Gastroesophageal sphincter (tissue), 3 donors: ENCODE measurements at regions not wholly inside any gene's neighbourhood (a gene's known extent, or its start where the extent isn't known, plus 50 kb on each side); places are given as distances from the start of the nearest gene placed in this dataset.

Experiments used
- CTCF ChIP-seq, 4 experiments: fragments of 200-600 bp in 2 of 4; fragments of 450-650 bp in 2 of 4; sonication (generic) in 1 of 4; IDR thresholded peaks; one replicate each; pipeline ENCODE4 v1.5.1; 2017 to 2019; ENCODE audit warnings: antibody characterized with exemption in 4 of 4, mild to moderate bottlenecking in 2 of 4, moderate library complexity in 2 of 4
- EP300 ChIP-seq: sonication (generic); formaldehyde crosslinking; IDR thresholded peaks from one replicate; pipeline ENCODE4 v1.6.1; 2017; ENCODE audit warnings: antibody characterized with exemption, mild to moderate bottlenecking
- POLR2A ChIP-seq, 2 donors: fragments of 450-650 bp; IDR thresholded peaks; one replicate each; pipeline ENCODE4 v1.6.1; 2017; ENCODE audit warnings: antibody characterized with exemption in 2 of 2, mild to moderate bottlenecking in 2 of 2, moderate library complexity in 1 of 2
- POLR2AphosphoS5 ChIP-seq: sonication (generic); formaldehyde crosslinking; IDR thresholded peaks from one replicate; pipeline ENCODE4 v1.6.1; 2017; ENCODE audit warnings: antibody characterized with exemption

GRCh38 chr13:86838411-86839120 lies 832.6 kb upstream of the SLITRK5 start:
- TF ChIP-seq CTCF (IDR thresholded peaks at IDR 0.05) (no peak), POLR2A (IDR thresholded peaks at IDR 0.05) (no peak), POLR2AphosphoS5 (no peak), EP300 (no peak)
